NCI-H748 treated with DMSO at 0.1 percent for 48 hours (cell line): ENCODE measurements at regions not wholly inside any gene's neighbourhood (a gene's known extent, or its start where the extent isn't known, plus 50 kb on each side); places are given as distances from the start of the nearest gene placed in this dataset.

Source experiments
- DNase-seq: peaks from one replicate; lab custom pipeline; 2025; lab: John Stamatoyannopoulos, UW

GRCh38 chr12:85352016-85352415 lies 72.0 kb downstream of the ALX1 start:
- DNase-seq = no peak

GRCh38 chr12:85356596-85357385 lies 76.8 kb downstream of the ALX1 start:
- DNase-seq = no peak

DNA sequence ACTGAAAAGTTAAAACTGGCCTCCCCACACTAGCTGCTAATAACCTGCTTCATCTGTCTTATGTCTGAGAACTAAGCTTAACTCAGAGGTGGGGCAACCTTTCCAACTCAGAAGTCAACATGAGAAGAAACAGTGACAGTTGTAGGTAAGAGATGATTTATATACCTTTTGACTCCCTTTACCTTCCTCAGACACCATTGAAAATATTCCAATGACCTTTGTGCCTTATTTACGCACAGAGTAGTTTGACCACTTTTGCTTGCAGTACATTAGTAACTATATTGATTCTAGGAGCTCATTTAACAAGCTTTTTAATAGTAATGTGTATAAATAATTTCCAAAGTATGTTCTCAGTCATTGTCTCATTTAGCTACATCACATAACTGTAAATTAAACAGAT lies 77.6 kb downstream of the ALX1 start:
- no peak for DNase-seq

- DNase-seq = no peak
Observed at GRCh38 chr12:85358715-85359114, 78.7 kb downstream of the ALX1 start.

- no peak for DNase-seq
Observed at GRCh38 chr12:85363382-85364190, 83.6 kb downstream of the ALX1 start.

- DNase-seq = no peak
Observed at GRCh38 chr12:85367936-85368335, 87.9 kb downstream of the ALX1 start.

- no peak for DNase-seq
Observed at GRCh38 chr12:85369365-85370154, 89.5 kb downstream of the ALX1 start.

DNA sequence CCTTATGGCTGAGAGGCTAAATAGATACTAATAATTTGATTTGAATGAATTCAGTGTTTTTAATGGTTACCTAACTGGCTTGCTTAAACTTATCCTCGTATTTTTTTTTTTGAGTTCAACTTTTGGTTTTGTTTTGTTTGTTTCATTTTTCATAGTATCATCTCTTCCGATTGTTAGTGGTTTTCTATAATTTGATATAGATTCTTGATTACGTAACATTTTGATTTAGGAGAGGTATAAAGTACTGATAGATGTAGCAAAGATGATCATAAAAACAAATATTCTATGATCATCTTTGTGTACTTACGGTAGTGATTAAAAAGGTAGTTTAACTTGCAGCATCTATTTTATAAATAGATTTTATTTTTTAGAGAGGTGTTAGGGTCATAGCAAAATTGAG lies 93.0 kb downstream of the ALX1 start:
- DNase-seq = no peak

- DNase-seq = no peak
Observed at GRCh38 chr12:85374981-85375380, 95.0 kb downstream of the ALX1 start.

GRCh38 chr12:85385406-85385805 lies 105.4 kb downstream of the ALX1 start:
- DNase-seq = no peak

GRCh38 chr12:85390266-85390665 lies 110.2 kb downstream of the ALX1 start:
- DNase-seq = no peak

DNA sequence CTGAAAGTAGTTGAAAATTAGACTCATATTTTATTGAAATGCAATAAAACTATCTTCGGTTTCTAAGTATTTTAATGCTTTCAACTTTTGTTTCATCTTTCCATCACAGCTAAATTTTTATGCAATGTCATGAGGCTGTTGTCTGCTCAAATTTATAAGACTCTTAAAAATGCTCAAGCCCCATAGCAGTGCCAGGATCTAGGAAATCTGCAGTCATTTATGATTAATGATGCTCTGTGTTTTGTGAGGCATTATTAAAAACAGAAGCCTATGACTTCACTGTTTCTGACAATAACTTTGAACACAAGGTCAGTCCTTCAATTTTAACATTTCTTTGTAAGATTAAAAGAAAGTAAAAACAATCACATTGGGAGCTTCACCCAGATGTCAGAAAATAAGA lies 112.5 kb downstream of the ALX1 start:
- no peak for DNase-seq

DNA sequence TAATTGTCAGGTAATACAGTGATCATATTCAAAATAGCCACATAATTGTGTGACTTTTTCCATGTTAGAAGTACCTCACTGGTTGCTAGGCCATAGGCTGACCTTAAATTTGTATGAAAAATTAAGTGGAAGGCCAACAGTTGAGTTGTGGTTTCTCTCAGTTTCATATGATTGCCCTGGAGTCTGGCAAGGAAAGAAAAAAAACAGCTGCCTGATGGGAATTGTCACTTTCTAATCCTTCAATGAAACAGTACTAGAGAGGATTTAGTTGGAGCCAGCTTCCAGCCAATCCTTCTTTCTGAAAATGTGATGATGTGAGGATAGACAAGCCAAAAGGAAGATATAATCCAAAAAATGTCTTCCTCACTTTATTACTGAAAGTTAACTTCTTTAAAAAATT lies 113.6 kb downstream of the ALX1 start:
- DNase-seq = no peak

GRCh38 chr12:85394065-85394464 lies 114.0 kb downstream of the ALX1 start:
- no peak for DNase-seq

- no peak for DNase-seq
Observed at GRCh38 chr12:85394809-85395208, 114.8 kb downstream of the ALX1 start.

GRCh38 chr12:85405262-85405661 lies 125.2 kb downstream of the ALX1 start:
- no peak for DNase-seq

DNA sequence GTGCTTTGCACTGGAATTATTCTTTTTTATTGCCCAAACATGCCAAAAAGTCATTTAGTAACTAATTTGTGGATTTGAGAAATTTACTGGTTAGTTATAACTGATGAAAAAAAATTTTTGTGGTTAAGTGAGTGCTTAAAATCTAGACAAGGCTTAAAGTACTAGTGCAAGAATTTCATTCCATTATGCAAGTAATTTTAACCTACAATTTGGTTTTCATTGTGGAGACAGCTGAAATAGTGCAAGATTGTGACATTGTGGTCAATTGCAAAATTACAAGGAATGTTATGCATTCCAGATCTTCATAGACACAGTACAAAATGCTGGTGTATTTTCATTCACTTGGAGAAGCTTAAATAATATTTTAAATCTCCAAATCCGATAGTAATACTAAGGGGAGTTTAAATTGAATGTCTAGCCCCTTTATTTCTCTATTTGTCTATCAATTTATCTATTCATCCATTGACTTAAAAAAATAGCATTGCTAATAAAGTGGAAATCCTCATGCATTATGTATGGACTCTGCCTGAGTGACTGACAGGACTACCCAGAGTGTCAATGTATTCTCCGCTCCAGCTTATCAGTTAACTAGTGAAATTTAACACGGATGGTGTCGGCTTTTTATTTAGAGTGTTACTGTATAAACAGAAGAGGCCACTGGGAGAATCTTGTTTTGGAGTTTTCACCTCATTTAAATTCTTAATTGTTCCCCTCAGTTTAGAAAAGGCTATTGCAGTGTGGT lies 125.9 kb downstream of the ALX1 start:
- DNase-seq = no peak

- DNase-seq = no peak
Observed at GRCh38 chr12:85413266-85413665, 133.2 kb downstream of the ALX1 start.

GRCh38 chr12:85422762-85423161 lies 142.7 kb downstream of the ALX1 start:
- DNase-seq = no peak

DNA sequence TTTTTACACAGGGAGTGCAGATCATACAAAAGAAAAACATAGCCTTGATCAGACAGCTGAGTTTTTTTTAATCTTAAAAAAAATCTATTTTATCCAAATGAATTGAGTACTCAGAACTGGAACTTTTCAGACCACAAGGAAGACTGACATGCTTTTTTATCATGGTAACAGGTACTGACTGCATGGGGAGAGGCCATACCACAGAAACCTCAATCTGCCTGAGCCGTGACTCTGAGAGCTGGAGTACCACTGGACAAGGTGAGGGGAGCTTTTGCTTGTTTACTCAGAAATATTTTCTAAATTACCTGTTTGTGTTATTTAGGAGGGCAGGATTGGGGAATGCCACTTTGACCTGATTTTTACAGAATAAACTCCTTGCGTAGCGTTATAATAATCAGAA lies 143.9 kb downstream of the ALX1 start:
- no peak for DNase-seq

DNA sequence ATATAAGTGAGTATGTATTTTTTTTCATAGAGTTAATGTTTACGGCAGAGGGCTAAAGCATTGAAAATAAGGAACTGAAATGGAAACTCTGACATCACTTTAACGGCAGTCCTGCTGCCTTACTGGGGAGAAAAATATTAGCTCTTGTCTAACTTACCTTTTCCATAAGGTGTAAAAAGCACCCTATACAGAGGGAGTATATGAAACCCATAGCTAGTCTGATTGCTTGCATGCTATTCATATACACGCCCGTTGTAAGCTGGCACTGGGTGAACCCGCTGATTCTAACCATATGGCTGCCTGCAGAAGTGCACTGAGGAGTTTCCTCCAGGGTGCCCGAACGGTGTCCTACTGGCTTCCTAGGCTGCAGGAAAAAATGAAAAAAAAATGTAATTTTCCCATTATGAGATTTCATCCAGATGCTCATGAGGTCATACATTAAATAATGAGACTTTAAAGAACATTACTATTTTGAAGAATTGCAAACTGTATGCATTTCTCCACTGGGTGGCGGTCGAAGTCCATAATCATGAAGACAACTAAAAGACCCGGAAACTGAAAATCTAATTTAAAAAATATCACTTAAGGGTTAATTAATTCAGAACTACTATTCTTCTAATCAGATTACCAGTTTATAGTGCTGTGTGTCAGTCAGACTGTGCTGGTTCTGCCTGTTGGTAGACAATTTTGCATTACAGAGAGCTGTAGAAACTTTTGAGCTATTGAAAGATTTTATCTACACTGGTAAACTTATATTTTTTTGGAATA lies 144.7 kb downstream of the ALX1 start:
- no peak for DNase-seq
